NB4 (cell line): ENCODE measurements at regions not wholly inside any gene's neighbourhood (a gene's known extent, or its start where the extent isn't known, plus 50 kb on each side); places are given as distances from the start of the nearest gene placed in this dataset.

ENCODE experiments used
- DNase-seq: peaks from one replicate; pipeline ENCODE4 v3.0.0; 2010; ENCODE audit warnings: low read depth
- H3K4me3 ChIP-seq: one replicate; pipeline ENCODE4 v1.5.1; 2011; ENCODE audit warnings: mild to moderate bottlenecking, low read depth, low read length, moderate library complexity
- CTCF ChIP-seq: IDR thresholded peaks from one replicate; pipeline ENCODE4 v1.5.1; 2012; ENCODE audit warnings: low read depth, low read length
- MAX ChIP-seq: IDR thresholded peaks from 2 replicates; pipeline ENCODE4 v1.6.1; 2011; ENCODE audit warnings: low read depth, low read length
- MYC ChIP-seq: IDR thresholded peaks from 2 replicates; pipeline ENCODE4 v1.6.1; 2011; ENCODE audit warnings: low read depth, low read length
- POLR2A ChIP-seq: IDR thresholded peaks from 2 replicates; pipeline ENCODE4 v1.6.1; 2011; ENCODE audit warnings: mild to moderate bottlenecking; ENCODE audit not compliant: insufficient read length; ENCODE audit errors: extremely low read depth

- no peak for TF ChIP-seq MAX
- no peak for TF ChIP-seq MYC
- TF ChIP-seq POLR2A, result no peak
- no peak for TF ChIP-seq CTCF
- no peak for DNase-seq
- H3K4me3 ChIP-seq, result no peak overlapping the region
Measured at GRCh38 chr9:2288309-2288708, 273.2 kb downstream of the SMARCA2 start.

GRCh38 chr9:2289263-2289662 lies 274.1 kb downstream of the SMARCA2 start:
- TF ChIP-seq MYC (no peak), POLR2A (no peak), MAX (no peak), CTCF (no peak)

GRCh38 chr9:2290382-2290781 lies 275.2 kb downstream of the SMARCA2 start:
- TF ChIP-seq MAX (no peak), POLR2A (no peak), MYC (no peak), CTCF (no peak)
- H3K4me3 ChIP-seq, result no peak overlapping the region
- no peak for DNase-seq

More at GRCh38 chr9:2289263-2289662, 274.1 kb downstream of the SMARCA2 start:
- no peak for DNase-seq
- H3K4me3 ChIP-seq, result no peak overlapping the region

- DNase-seq, result no peak
- H3K4me3 ChIP-seq, result no peak overlapping the region
- TF ChIP-seq MYC, result no peak
- no peak for TF ChIP-seq POLR2A
- TF ChIP-seq MAX, result no peak
- TF ChIP-seq CTCF, result no peak
Measured at GRCh38 chr9:2291980-2292704, 277.0 kb downstream of the SMARCA2 start.

GRCh38 chr9:2292733-2293132 lies 277.6 kb downstream of the SMARCA2 start:
- no peak for TF ChIP-seq POLR2A
- no peak for TF ChIP-seq MAX
- DNase-seq, result no peak
- no peak overlapping the region for H3K4me3 ChIP-seq

GRCh38 chr9:2297771-2298170 lies 282.6 kb downstream of the SMARCA2 start:
- H3K4me3 ChIP-seq, result no peak overlapping the region
- TF ChIP-seq MYC (no peak), MAX (no peak)
- DNase-seq, result no peak

GRCh38 chr9:2298217-2298616 lies 283.1 kb downstream of the SMARCA2 start:
- no peak overlapping the region for H3K4me3 ChIP-seq
- TF ChIP-seq MAX, result no peak
- no peak for TF ChIP-seq MYC
- TF ChIP-seq POLR2A, result no peak
- TF ChIP-seq CTCF, result no peak
- DNase-seq, result no peak
